ENCODE measurements at regions not wholly inside any gene's neighbourhood (a gene's known extent, or its start where the extent isn't known, plus 50 kb on each side); places are given as distances from the start of the nearest gene placed in this dataset.

- DNase-seq (ENCODE audit: low read depth in 4 of 4, low spot score in 2 of 4), result no peak
Observed at GRCh38 chr3:113136071-113136470, 75.3 kb upstream of the BOC start.

- no peak for DNase-seq (ENCODE audit: low read depth in 4 of 4, low spot score in 2 of 4)
Observed at GRCh38 chr3:113136544-113136943, 74.8 kb upstream of the BOC start.

- no peak for DNase-seq (ENCODE audit: low read depth in 4 of 4, low spot score in 2 of 4)
Observed at GRCh38 chr3:113138839-113139743, 72.3 kb upstream of the BOC start.

- DNase-seq (ENCODE audit: low read depth in 4 of 4, low spot score in 2 of 4), result no peak
Observed at GRCh38 chr3:113140876-113141275, 70.5 kb upstream of the BOC start.

- DNase-seq (ENCODE audit: low read depth in 4 of 4, low spot score in 2 of 4), result no peak
Observed at GRCh38 chr3:113141543-113141942, 69.8 kb upstream of the BOC start.

GRCh38 chr3:113142476-113142875 is 68.9 kb upstream of the BOC start:
- DNase-seq (ENCODE audit: low read depth in 4 of 4, low spot score in 2 of 4), result no peak

- DNase-seq (ENCODE audit: low read depth in 4 of 4, low spot score in 2 of 4), result no peak
Observed at GRCh38 chr3:113143353-113143752, 68.0 kb upstream of the BOC start.

- DNase-seq (ENCODE audit: low read depth in 4 of 4, low spot score in 2 of 4), result no peak
Observed at GRCh38 chr3:113147681-113148261, 63.6 kb upstream of the BOC start.

- no peak for DNase-seq (ENCODE audit: low read depth in 4 of 4, low spot score in 2 of 4)
Observed at GRCh38 chr3:113148284-113148683, 63.1 kb upstream of the BOC start.

- no peak for DNase-seq (ENCODE audit: low read depth in 4 of 4, low spot score in 2 of 4)
Observed at GRCh38 chr3:113150250-113150649, 61.1 kb upstream of the BOC start.

- peak; percentile 69 to 94 (median 83) for DNase-seq (ENCODE audit: low read depth in 4 of 4, low spot score in 2 of 4)
Observed at GRCh38 chr3:113151461-113152031, 59.8 kb upstream of the BOC start.

GRCh38 chr3:113152849-113153248 is 58.5 kb upstream of the BOC start:
- DNase-seq (ENCODE audit: low read depth in 4 of 4, low spot score in 2 of 4), result no peak

GRCh38 chr3:113153499-113154107 is 57.8 kb upstream of the BOC start:
- DNase-seq (ENCODE audit: low read depth in 4 of 4, low spot score in 2 of 4), result no peak

GRCh38 chr3:113156816-113157333 is 54.5 kb upstream of the BOC start:
- no peak for DNase-seq (ENCODE audit: low read depth in 4 of 4, low spot score in 2 of 4)

- DNase-seq (ENCODE audit: low read depth in 4 of 4, low spot score in 2 of 4), result no peak
Observed at GRCh38 chr3:113157408-113158030, 53.8 kb upstream of the BOC start.

GRCh38 chr3:113158171-113158570 is 53.2 kb upstream of the BOC start:
- no peak for DNase-seq (ENCODE audit: low read depth in 4 of 4, low spot score in 2 of 4)
